Left kidney (tissue), 1 donor: ENCODE measurements at regions not wholly inside any gene's neighbourhood (a gene's known extent, or its start where the extent isn't known, plus 50 kb on each side); places are given as distances from the start of the nearest gene placed in this dataset.

Source experiments
- DNase-seq: peaks from one replicate; pipeline ENCODE4 v3.0.0-alpha.2; 2013

GRCh38 chr2:234247453-234248180, 197.1 kb downstream of the SPP2 start:
- DNase-seq, result no peak

GRCh38 chr2:234245945-234246344, 195.4 kb downstream of the SPP2 start:
- no peak for DNase-seq

GRCh38 chr2:234243871-234244565, 193.5 kb downstream of the SPP2 start:
- DNase-seq, result no peak

- DNase-seq, result no peak
These were observed 191.9 kb downstream of the SPP2 start for GRCh38 chr2:234242459-234242836.

GRCh38 chr2:234241656-234242458, 191.4 kb downstream of the SPP2 start:
- peak; percentile 84 for DNase-seq

- DNase-seq, result no peak
These were observed 190.4 kb downstream of the SPP2 start for GRCh38 chr2:234240917-234241316.

- DNase-seq, result no peak
These were observed 184.7 kb downstream of the SPP2 start for GRCh38 chr2:234235191-234235590.

GRCh38 chr2:234231460-234231859, 181.0 kb downstream of the SPP2 start:
- no peak for DNase-seq

- no peak for DNase-seq
These were observed 168.5 kb downstream of the SPP2 start for GRCh38 chr2:234219046-234219310.

GRCh38 chr2:234218266-234219045, 168.0 kb downstream of the SPP2 start:
- DNase-seq, result no peak

GRCh38 chr2:234212534-234212933, 162.0 kb downstream of the SPP2 start:
- no peak for DNase-seq

- no peak for DNase-seq
These were observed 161.3 kb downstream of the SPP2 start for GRCh38 chr2:234211797-234212196.

- no peak for DNase-seq
These were observed 156.2 kb downstream of the SPP2 start for GRCh38 chr2:234206738-234207137.

GRCh38 chr2:234204480-234204879, 154.0 kb downstream of the SPP2 start:
- DNase-seq, result no peak

GRCh38 chr2:234203135-234203984, 152.9 kb downstream of the SPP2 start:
- no peak for DNase-seq

GRCh38 chr2:234202601-234203000, 152.1 kb downstream of the SPP2 start:
- DNase-seq, result no peak

- DNase-seq, result no peak
These were observed 149.5 kb downstream of the SPP2 start for GRCh38 chr2:234199996-234200395.

GRCh38 chr2:234198976-234199375, 148.5 kb downstream of the SPP2 start:
- DNase-seq, result no peak

GRCh38 chr2:234195516-234195915, 145.0 kb downstream of the SPP2 start:
- DNase-seq, result no peak

GRCh38 chr2:234193977-234194563, 143.6 kb downstream of the SPP2 start:
- DNase-seq, result no peak

GRCh38 chr2:234191819-234192407, 141.4 kb downstream of the SPP2 start:
- no peak for DNase-seq
